ENCODE measurements at regions not wholly inside any gene's neighbourhood (a gene's known extent, or its start where the extent isn't known, plus 50 kb on each side); places are given as distances from the start of the nearest gene placed in this dataset.
"Not testable (repeated sequence)": the region's sequence is repeated elsewhere in the genome, so short reads cannot be mapped to it uniquely, and the experiment has no call there.

DNA sequence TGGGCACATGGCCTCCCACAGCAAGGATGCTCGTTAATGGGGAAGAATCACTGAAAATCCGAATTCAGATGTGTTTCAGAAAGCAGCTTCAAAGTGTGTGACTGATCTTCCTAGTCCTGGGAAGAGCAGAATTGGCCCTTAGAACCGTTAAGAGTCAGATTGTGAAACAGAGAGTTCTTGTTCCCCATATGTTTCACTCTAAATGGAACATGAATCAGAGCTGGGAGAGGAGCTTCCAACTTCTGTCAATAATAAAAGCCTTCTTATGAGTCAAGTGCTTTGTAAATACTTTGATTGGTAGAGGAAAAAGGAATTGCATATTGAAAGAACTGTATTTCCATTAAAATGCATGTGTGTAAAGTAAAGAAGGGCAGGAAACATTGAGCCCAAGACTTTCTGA is 256.1 kb upstream of the PLGLB1 start:
- H3K4me3 ChIP-seq (ENCODE audit: low read depth, low read length); in situ Hi-C loops (cut with HindIII; ENCODE audit: low sequenced_read_pairs); DNase-seq (ENCODE audit: low read depth): not testable (repeated sequence)

DNA sequence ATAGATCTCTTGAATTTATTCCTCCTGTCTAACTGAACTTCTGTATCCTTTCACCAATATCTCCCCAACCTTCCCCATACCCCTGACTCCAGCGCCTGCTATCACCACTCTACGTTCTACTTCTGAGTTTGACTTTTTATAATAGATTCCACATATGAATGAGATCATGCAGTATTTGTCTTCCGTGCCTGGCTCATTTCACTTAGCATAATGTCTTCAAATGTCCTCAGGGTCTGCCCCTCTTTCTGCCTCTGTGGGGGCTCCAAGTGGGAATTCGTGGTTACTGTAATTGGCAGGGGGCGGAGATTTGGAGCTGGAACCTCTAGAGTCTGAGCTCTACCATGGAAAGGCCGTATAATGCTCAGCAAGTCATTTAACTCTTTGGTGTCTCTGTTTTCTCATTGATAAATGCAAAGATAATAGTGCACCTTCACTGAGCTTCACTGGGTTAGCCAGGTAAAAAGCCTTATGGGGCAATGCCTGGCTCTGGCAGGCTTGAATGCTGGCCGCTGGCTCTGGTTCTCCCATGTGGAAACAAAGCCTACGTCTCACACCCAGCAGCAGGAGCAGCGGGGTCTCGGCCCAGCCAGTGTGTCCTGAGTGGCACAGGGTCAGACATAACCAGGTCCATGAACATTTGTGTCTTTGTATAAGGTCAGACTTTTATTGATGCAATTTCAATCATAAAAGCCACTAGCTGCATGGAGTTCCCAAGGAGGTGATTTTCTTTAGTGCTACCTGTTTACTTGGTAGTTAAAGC is 259.1 kb upstream of the PLGLB1 start:
- in situ Hi-C loops (cut with HindIII; ENCODE audit: low sequenced_read_pairs); DNase-seq (ENCODE audit: low read depth); H3K4me3 ChIP-seq (ENCODE audit: low read depth, low read length): not testable (repeated sequence)

DNA sequence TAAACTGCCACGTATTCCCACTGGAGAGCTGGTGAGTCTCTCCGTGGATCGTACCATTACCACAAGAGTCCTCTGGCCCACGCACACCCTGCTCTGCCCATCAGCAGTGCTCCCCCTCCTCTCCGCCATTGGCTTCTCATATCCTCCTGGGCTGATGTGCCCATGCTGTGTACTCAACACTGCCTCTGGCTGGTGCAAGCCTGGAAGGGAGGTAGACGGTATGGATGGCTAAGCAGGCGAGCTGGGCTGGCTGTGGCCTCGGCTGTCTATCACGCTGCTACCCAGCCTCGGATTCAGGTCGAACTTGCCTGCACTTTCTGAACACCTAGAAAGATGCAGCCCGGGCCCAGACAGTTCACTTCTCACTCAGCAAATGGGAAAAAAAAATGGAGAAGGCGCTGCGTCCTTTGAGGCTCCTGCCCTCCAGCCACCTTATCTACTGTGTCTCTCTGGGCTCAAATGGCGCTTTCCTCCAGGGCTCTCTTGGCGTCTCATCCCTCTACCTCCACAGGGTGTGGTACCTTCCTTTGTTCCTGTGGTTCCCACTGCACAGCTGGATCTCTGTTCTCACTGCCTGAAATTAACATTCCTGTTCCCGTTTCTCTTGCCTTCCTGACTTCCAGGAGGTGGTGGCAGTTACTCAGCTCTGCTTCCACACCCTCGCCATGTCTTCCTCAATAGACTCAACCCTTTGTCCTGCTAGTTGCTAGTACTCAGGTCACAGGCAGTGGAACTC is 262.3 kb upstream of the PLGLB1 start:
- DNase-seq (ENCODE audit: low read depth); in situ Hi-C loops (cut with HindIII; ENCODE audit: low sequenced_read_pairs); H3K4me3 ChIP-seq (ENCODE audit: low read depth, low read length): not testable (repeated sequence)

DNA sequence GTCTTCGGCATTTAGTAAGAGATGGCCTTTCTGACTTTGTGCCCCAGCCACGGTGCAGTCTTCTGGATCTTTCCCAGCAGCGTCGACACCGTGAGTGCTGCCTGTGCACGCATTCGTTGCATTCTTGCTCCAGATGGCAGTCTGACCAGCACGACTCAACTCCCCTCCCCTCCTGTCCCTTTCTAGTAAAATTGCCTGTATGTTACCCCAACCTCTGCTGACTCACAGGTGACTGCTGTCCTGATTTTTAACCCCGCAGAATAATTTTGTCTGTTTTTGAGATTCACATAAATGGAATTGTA is 262.8 kb upstream of the PLGLB1 start:
- DNase-seq (ENCODE audit: low read depth); H3K4me3 ChIP-seq (ENCODE audit: low read depth, low read length); in situ Hi-C loops (cut with HindIII; ENCODE audit: low sequenced_read_pairs): not testable (repeated sequence)

DNA sequence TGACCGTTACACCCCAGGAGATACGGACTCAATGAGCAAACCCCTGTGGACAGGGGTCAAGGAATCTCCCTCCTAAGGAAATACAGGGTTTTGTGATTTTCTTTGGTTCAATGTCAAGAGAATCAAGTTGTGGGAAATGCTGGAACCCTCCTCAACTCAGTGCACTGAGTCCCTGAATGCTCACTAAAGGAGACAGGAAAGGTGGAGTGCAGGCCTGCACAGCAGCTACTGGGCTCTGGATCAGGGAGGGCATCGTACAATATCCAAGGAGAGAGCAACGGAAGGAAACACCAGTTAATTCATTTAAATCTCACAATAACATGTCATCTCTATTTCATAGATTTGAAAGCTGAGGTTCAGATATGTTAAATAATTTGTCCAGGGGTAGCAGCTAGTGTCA is 263.5 kb upstream of the PLGLB1 start:
- DNase-seq (ENCODE audit: low read depth); in situ Hi-C loops (cut with HindIII; ENCODE audit: low sequenced_read_pairs); H3K4me3 ChIP-seq (ENCODE audit: low read depth, low read length): not testable (repeated sequence)

DNA sequence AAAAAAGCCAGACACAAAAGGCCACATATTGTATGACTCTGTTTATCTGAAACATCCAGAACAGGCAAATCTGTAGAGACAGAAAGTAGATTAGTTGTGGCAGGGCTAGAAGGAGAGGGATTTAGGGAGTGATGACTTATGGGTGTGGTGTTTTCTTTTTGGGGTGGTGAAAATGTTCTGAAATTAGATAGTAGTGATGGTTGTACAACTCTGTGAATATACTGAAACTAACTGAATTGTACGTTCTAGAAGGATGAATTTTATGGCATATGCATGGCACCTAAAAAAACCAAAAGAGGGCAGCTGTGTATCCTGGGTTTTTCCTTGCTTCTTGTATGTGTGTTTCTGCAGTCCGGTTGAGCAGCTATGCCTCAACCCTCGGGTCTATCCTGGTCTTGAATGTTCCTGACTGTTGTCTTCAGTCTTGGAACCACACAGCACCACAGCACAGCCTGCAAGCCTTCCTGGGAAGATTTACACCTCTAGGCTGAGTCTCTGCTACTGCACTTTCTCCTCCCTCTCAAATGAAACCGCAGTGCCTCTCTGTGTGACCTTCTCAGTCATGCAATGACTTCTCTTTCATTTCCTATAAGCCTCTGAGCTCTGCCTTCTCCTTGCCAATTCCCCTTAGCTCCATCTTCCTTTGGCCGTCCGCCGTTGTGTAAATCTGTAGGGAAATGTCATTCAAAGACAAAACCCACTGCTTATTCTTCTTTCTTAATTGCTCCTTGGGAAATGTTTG is 269.1 kb upstream of the PLGLB1 start:
- H3K4me3 ChIP-seq (ENCODE audit: low read depth, low read length); in situ Hi-C loops (cut with HindIII; ENCODE audit: low sequenced_read_pairs); DNase-seq (ENCODE audit: low read depth): not testable (repeated sequence)

DNA sequence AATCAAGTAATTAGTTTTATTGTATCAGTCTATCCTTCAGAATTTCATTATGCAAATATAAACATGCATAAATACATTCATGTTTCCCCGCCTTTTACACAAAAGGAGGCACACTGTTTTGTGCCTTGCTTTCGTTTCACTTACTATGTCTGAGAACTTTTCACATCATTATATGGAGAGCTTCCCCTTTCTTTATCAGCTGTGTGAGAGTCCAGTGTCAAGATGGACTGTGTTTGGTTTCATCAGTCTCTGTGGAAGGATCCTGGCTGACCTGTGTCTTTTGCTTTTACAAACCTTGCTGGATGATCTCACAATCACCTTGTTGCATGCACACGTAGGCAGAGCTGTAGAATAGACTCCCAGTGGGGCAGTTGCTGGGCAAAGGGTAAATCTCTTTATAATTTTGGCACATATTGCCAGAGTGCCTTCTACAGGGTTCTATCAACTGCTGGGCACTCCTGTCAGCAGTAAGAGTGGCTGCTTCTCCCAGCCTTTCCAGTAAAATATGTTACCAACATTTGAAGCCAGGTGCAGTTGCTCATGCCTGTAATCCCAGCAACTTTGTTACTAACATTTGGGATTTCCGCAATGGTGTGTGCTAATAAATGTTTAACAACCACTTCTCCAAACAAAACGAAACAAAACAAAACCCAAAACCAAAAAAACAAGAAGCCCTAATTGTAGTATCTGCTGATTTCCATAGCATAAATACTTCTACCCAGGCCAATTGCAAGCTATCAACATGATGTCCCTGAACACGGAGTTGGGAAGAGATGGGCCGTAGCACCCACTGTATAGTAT is 270.0 kb upstream of the PLGLB1 start:
- DNase-seq (ENCODE audit: low read depth); H3K4me3 ChIP-seq (ENCODE audit: low read depth, low read length); in situ Hi-C loops (cut with HindIII; ENCODE audit: low sequenced_read_pairs): not testable (repeated sequence)

DNA sequence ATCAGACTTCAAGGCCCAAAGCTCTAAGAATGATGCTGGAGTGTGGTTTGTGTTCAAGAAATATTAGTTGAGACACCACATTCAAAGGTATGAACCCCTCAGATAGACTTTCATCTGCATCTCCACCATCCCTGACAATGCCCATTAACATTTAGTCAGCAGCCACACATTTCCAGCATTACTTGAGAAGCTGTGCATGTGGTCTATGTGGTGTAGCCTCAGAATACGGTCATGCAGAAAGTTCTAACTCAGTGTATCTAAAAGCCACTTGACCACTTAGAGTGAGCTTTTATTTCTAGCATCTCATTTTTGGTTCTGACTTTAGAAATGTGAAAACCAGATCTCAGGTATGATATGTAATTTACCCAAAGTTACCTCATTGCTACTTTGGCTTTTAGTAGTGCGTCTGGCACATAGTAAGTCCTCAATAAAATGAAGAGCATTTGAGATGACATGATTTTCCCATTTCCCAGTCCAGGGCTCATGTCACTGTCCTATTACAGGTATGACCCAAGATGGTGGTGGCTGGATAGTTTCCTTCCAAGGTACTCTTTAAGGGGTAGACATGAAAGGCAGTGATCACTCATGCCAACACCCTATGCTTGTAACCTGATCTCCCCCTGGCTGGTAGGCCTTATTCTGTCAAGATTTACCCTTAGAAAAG is 272.4 kb upstream of the PLGLB1 start:
- H3K4me3 ChIP-seq (ENCODE audit: low read depth, low read length); in situ Hi-C loops (cut with HindIII; ENCODE audit: low sequenced_read_pairs); DNase-seq (ENCODE audit: low read depth): not testable (repeated sequence)

DNA sequence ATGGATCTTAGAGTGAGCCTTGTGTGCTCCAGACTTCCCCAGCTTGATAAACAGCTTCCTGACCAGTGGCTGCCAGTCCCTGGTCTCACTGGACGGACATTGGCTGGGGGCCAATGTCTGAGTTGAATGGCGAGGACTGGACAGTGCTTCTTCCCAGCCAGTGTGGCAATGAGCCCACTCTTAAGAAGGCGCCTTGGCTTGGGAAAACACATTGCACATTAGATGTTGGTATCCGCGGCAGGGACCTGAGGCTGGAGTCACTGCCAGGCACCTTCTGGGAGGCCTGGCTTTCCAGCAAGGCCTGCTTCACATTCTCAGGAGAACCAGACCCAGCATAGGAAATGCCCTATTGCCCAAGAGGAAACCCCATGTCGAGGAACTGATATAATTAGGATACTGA is 273.5 kb upstream of the PLGLB1 start:
- DNase-seq (ENCODE audit: low read depth); in situ Hi-C loops (cut with HindIII; ENCODE audit: low sequenced_read_pairs); H3K4me3 ChIP-seq (ENCODE audit: low read depth, low read length): not testable (repeated sequence)

DNA sequence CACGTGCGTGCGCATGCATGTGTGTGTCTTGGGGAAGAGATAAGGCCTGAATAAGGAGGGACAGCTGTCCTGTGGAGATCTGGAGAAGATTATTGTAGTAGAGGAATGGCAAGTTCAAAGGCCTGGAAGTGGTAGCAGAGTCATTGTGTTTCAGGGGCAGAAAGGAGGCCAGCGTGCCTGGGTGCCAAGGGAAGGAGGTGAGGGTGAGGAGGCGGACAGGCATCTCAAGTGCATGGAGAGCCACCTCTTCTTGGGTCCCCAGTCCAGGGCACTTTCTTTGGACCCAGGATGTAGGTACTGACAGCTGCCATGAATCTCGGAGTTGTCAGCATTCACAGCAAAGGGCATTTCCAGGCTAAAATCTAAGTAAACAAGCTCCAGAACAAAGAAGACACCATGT is 279.7 kb upstream of the PLGLB1 start:
- in situ Hi-C loops (cut with HindIII; ENCODE audit: low sequenced_read_pairs); H3K4me3 ChIP-seq (ENCODE audit: low read depth, low read length); DNase-seq (ENCODE audit: low read depth): not testable (repeated sequence)

DNA sequence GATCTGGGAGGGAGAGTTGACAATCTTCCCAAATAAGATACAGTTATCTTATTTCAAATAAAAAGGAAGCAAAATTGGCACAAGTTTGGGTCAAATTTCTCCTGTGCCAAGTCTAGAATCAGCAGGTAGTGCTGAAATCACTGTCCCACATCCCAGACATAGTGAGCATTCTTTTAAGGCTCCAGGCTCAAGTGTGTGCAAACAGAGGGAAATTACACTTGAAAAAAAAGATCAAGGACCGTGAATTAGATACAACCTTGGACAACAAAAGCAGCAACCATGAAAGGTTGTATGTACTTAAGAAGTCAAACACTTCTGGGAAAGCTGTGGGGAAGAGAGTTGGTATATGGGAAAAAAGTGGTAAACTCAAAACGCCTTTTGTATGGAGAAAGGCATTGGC is 280.2 kb upstream of the PLGLB1 start:
- in situ Hi-C loops (cut with HindIII; ENCODE audit: low sequenced_read_pairs); H3K4me3 ChIP-seq (ENCODE audit: low read depth, low read length): not testable (repeated sequence)

DNA sequence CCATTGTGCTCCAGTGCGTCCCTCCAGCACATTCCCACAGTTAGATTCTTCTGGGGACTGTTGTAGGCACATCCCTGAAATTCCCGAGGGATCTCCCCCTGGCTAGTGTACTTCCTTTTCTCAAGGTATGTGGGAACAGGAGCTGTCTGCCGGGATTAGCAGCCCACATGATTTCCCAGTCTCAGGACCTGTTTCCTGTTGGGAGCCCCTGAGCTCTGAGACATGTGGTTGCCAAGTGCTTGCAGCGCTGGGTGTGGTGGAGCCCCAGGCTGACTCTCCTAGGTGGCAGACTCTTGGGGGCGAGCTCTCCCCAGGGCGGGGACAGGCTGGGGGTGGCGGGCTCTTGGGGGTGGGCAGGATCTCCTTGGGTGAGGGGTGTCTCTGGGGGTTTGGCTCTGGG is 287.0 kb upstream of the PLGLB1 start:
- DNase-seq (ENCODE audit: low read depth); in situ Hi-C loops (cut with HindIII; ENCODE audit: low sequenced_read_pairs); H3K4me3 ChIP-seq (ENCODE audit: low read depth, low read length): not testable (repeated sequence)

More for the DNA sequence above, 280.2 kb upstream of the PLGLB1 start:
- DNase-seq (ENCODE audit: low read depth), result not testable (repeated sequence)

DNA sequence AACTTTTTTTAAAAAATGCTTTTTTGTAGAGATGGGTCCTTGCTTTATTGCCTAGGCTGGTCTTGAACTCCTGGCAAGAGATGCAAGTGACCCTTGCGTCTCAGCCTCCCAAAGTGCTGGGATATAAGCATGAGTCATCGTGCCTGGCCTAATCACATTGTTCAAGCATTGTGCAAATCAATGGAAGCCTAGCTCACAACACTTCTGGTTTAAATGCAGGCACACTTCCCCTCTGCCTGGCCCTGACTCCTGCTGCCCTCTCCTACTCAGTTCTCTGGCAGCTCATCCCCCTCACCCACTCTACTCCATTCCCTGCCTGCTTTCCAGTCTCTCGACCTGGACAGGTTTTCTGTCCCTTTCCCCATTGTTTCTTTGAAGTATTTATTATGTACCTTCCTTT is 288.1 kb upstream of the PLGLB1 start:
- in situ Hi-C loops (cut with HindIII; ENCODE audit: low sequenced_read_pairs); H3K4me3 ChIP-seq (ENCODE audit: low read depth, low read length); DNase-seq (ENCODE audit: low read depth): not testable (repeated sequence)

DNA sequence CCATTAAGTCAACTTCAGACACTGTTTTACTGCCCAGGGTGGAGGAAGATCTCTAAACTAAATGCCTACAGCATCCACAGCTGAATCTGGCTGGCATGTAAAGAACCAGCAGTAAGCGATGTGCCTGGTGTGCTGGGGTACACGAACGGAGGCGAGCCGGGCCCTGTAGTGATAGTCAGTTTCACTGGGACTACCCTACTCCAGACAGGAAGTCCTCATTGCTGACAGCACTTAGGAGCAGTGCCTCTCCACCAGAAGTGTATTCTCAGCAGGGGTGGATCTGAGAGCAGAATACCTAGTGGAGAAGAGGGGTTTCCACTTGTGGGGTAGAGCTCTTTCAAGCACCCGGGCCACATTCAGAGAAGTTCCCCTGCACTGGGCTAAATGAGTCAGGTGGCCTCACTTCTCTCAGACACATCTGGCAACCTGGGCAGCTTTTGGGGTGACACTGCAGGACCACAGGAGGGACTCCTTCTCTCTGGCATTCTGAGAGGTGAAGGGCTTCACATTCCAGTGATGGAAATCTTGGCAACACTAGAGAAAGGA is 290.3 kb upstream of the PLGLB1 start:
- in situ Hi-C loops (cut with HindIII; ENCODE audit: low sequenced_read_pairs); DNase-seq (ENCODE audit: low read depth); H3K4me3 ChIP-seq (ENCODE audit: low read depth, low read length): not testable (repeated sequence)

DNA sequence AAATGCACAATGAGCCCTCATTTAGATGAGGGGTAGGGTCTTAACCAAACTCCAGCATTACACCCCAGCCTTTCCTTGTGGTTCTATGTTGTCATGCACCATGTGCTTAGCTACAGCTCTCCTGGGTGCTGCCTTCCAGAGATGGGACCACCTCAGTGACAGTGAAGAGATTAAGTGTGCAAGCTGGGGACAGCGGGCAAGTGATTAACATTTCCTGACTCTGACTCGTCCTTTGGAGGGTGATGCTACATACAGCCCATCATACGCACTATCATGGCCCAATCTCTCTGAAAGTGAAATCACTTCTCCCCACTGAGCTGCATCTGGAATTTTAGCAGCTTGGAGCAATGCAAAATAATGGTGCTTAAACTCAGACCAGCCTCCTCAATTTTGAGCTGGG is 293.0 kb upstream of the PLGLB1 start:
- in situ Hi-C loops (cut with HindIII; ENCODE audit: low sequenced_read_pairs); H3K4me3 ChIP-seq (ENCODE audit: low read depth, low read length); DNase-seq (ENCODE audit: low read depth): not testable (repeated sequence)

DNA sequence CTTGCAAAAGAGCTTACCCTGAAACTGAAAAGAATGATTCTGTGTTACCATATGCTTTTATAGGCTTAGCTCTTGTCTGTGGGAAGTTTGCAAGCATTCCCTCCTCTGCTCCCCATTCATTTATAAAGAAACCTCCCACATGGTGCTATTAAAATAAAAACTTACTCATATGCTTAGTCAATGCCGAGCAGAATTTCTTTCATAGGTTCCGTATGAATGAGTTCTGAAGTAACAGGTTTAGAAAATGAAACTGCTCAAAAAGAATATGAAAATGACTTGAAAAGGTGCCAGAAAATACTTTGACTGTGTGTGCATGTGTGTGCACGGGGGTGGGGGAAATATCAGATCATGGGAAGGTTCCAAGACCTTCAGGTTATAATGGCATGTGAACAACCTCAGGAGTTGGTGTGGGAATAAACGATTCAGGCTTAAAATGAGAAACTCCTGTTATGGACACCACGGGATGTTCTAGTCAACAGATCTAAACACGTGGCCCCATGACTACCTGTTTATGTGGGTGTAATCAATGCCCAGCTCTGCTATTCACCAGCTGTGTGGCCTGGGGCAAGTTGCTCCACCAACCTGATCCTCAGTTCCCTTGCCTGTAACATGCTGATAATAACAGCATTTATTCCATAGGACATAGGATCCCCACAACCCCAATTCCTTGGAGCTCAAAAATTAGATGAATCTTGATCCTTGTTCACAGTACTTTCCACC is 293.7 kb upstream of the PLGLB1 start:
- H3K4me3 ChIP-seq (ENCODE audit: low read depth, low read length); DNase-seq (ENCODE audit: low read depth); in situ Hi-C loops (cut with HindIII; ENCODE audit: low sequenced_read_pairs): not testable (repeated sequence)
